ENCODE measurements at regions not wholly inside any gene's neighbourhood (a gene's known extent, or its start where the extent isn't known, plus 50 kb on each side); places are given as distances from the start of the nearest gene placed in this dataset.

- dilution Hi-C loops (cut with HindIII; ENCODE audit: low sequenced_read_pairs, unreplicated experiment) = no loop called here
- DNase-seq (no peak), ATAC-seq (ENCODE audit: low read depth) (no peak)
- Histone ChIP-seq H2AK9ac (replicated peaks; ENCODE audit: low read depth, low read length, poor library complexity) (no peak overlapping the region), H4K8ac (ENCODE audit: low read depth in 2 of 2, low read length in 2 of 2) (no peak overlapping the region), H3K4me3 (ENCODE audit: insufficient read depth, low read depth, low read length) (no peak overlapping the region), H4K5ac (ENCODE audit: low read depth, low read length) (no peak overlapping the region), H3K23ac (ENCODE audit: low read depth, low read length) (no peak overlapping the region), H3K18ac (ENCODE audit: low read depth, low read length) (no peak overlapping the region), H2BK20ac (ENCODE audit: low read depth, low read length) (no peak overlapping the region), H3K56ac (ENCODE audit: extremely low read depth, insufficient read depth, low read length) (no peak overlapping the region), H3K36me3 (ENCODE audit: control insufficient read depth, insufficient read depth, low read length) (no peaks in the 10 kb centered on the region), H3K14ac (replicated peaks; ENCODE audit: low read depth, low read length) (no peak overlapping the region), H2AK5ac (ENCODE audit: low read depth, low read length) (no peak overlapping the region), H4K20me1 (ENCODE audit: insufficient read depth, low read length) (no peaks in the 10 kb centered on the region), H3K4me2 (ENCODE audit: low read depth, low read length) (no peak overlapping the region), H2BK15ac (ENCODE audit: low read depth, low read length) (no peak overlapping the region), H2AFZ (replicated peaks; ENCODE audit: low read length, poor library complexity) (no peak overlapping the region), H2BK120ac (ENCODE audit: low read depth, low read length) (no peak overlapping the region), H3K27ac (ENCODE audit: insufficient read depth, low read length) (no peak overlapping the region), H3K4me1 (ENCODE audit: control insufficient read depth, insufficient read depth, low read length) (no peaks in the 10 kb centered on the region), H3K9me1 (ENCODE audit: insufficient read depth, low read length) (no peaks in the 10 kb centered on the region), H4K91ac (ENCODE audit: insufficient read depth, low read depth, low read length) (no peak overlapping the region), H3K9ac (ENCODE audit: low read depth, low read length) (no peak overlapping the region), H3K9me3 (ENCODE audit: control insufficient read depth, insufficient read depth, low read length) (0 out of 2 replicates have a peak, but pooled peaks cover 4% of the 10 kb centered on the region), H3K27me3 (ENCODE audit: control insufficient read depth, insufficient read depth, low read length) (no peaks in the 10 kb centered on the region), H3K79me1 (ENCODE audit: low read depth in 1 of 2, low read length in 2 of 2) (no peaks in the 10 kb centered on the region), H3K4ac (ENCODE audit: low read depth, low read length) (no peak overlapping the region), H2BK5ac (ENCODE audit: low read depth, low read length, poor library complexity, severe bottlenecking) (no peak overlapping the region)
- intact Hi-C loops (cut with micrococcal nuclease) = no loop called here
- ChIA-PET CTCF (no interaction called here), POLR2A (ENCODE audit: unreplicated experiment) (no interaction called here)
- in situ Hi-C loops (cut with MboI; ENCODE audit: low sequenced_read_pairs) = no loop called here
- TF ChIP-seq SMC3 (IDR thresholded peaks at IDR 0.05; ENCODE audit: low read depth, low read length) (no peak), CHD1 (IDR thresholded peaks at IDR 0.05; ENCODE audit: low read depth, low read length) (no peak), USF2 (IDR thresholded peaks at IDR 0.05; ENCODE audit: low read depth, low read length) (no peak), RAD21 (IDR thresholded peaks at IDR 0.05; ENCODE audit: low read length) (no peak), MAZ (IDR thresholded peaks at IDR 0.05; ENCODE audit: borderline replicate concordance, low read depth, low read length) (no peak), POLR2A (IDR thresholded peaks at IDR 0.05; ENCODE audit: low read depth, low read length) (no peak), FOS (IDR thresholded peaks at IDR 0.05; ENCODE audit: low read depth, low read length) (no peak), MXI1 (IDR thresholded peaks at IDR 0.05; ENCODE audit: borderline replicate concordance, low read depth, low read length) (no peak), CEBPB (IDR thresholded peaks at IDR 0.05; ENCODE audit: low read depth, low read length) (no peak), NFE2L2 (IDR thresholded peaks at IDR 0.05; ENCODE audit: low read depth, low read length) (no peak), BHLHE40 (IDR thresholded peaks at IDR 0.05; ENCODE audit: low read depth, low read length) (no peak), CTCF (conservative IDR thresholded peaks at IDR 0.05; ENCODE audit: low read depth, low read length) (no peak)
- no TSS peak for BruUV-seq (replicated peaks)
- WGBS, 2 experiments (ENCODE audit: extremely low coverage in 2 of 2, insufficient read length in 1 of 2) = no CpG with 5 or more reads among the region's 2 CpGs
Measured at GRCh38 chr14:27712364-27712763, 1054.2 kb upstream of the FOXG1 start.

Data from IMR-90 (cell line).